ENCODE measurements at regions not wholly inside any gene's neighbourhood (a gene's known extent, or its start where the extent isn't known, plus 50 kb on each side); places are given as distances from the start of the nearest gene placed in this dataset.
"Not testable (repeated sequence)": the region's sequence is repeated elsewhere in the genome, so short reads cannot be mapped to it uniquely, and the experiment has no call there.

DNA sequence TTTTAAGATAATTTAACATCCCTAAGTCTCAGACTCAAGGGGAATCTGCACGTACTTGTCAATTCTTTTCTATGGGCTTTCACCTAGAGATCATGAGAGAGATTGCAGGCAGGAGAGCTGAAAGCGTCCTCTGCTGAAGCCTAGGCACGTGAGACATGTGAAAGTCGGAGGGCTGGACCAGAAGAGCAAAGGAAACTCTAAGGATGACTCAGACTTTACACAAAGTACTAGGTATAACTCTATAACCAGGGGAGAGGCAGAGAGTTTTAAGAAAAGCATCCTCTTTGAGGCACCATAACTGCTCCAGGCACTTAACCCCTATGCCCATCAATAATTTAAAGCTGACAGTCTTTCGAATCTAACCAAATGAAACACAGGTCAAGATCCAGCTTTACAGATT is 436.6 kb downstream of the VGLL3 start:
- DNase-seq (ENCODE audit: low read depth) = no peak

DNA sequence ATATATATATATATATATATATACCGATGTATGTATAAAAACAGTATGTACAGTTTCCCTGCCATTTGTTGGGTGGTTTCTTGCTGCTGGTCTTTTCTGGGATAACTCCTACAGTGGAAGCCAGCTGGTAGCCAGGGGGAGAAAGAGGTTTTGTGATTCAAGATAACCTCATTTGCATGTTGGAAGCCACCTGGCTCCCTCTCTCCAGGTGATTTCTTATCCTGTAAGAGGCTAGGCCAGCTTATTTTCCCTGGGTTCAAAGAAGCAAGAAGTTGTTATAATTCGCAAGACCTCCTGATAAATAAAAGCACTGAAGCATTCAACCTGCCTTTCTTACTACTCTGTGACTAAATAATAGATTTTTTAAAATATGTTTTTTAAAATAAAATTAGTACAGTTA is 443.3 kb downstream of the VGLL3 start:
- DNase-seq (ENCODE audit: low read depth) = no peak

DNA sequence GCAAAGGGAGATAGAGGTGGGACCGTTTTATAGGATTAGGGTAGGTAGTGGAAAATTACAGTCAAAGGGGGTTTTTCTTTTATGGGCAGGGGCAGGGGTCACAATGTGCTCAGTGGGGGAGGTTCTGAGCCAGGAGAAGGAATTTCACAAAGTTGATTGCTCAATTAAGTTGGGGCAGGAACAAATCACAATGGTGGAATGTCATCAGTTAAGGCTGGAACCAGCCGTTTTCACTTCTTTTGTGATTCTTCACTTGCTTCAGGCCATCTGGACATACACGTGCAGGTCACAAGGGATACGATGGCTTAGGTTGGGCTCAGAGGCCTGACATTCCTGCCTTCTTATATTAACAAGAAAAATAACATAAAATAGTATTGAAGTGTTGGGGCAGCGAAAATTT is 453.8 kb downstream of the VGLL3 start:
- no peak for DNase-seq (ENCODE audit: low read depth)

GRCh38 chr3:86519819-86520218 is 471.1 kb downstream of the VGLL3 start:
- DNase-seq (ENCODE audit: low read depth) = no peak

GRCh38 chr3:86481636-86482035 is 509.3 kb downstream of the VGLL3 start:
- no peak for DNase-seq (ENCODE audit: low read depth)

GRCh38 chr3:86481031-86481430 is 509.9 kb downstream of the VGLL3 start:
- DNase-seq (ENCODE audit: low read depth) = no peak

DNA sequence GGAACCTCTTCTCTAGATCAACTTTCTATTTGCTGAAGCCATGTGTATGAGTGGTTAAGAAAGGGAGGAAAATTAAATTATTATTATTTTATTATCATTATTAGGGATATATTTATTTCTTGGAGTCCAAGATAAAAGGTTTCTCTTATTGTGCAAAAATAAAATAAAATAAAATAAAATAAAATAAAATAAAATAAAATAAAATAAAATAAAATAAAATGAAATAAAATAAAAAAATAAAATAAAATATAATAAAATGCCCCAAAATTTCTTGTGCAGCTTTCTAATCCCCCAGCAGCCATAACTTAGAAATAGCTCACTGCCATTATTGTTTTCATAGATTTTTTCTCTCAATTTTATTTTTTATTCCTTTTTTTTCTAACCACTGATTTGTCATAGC is 526.8 kb downstream of the VGLL3 start:
- no peak for DNase-seq (ENCODE audit: low read depth)

GRCh38 chr3:86451749-86452148 is 539.2 kb downstream of the VGLL3 start:
- DNase-seq (ENCODE audit: low read depth) = no peak

GRCh38 chr3:86438544-86438943 is 552.4 kb downstream of the VGLL3 start:
- no peak for DNase-seq (ENCODE audit: low read depth)

GRCh38 chr3:86427343-86427742 is 563.6 kb downstream of the VGLL3 start:
- no peak for DNase-seq (ENCODE audit: low read depth)

DNA sequence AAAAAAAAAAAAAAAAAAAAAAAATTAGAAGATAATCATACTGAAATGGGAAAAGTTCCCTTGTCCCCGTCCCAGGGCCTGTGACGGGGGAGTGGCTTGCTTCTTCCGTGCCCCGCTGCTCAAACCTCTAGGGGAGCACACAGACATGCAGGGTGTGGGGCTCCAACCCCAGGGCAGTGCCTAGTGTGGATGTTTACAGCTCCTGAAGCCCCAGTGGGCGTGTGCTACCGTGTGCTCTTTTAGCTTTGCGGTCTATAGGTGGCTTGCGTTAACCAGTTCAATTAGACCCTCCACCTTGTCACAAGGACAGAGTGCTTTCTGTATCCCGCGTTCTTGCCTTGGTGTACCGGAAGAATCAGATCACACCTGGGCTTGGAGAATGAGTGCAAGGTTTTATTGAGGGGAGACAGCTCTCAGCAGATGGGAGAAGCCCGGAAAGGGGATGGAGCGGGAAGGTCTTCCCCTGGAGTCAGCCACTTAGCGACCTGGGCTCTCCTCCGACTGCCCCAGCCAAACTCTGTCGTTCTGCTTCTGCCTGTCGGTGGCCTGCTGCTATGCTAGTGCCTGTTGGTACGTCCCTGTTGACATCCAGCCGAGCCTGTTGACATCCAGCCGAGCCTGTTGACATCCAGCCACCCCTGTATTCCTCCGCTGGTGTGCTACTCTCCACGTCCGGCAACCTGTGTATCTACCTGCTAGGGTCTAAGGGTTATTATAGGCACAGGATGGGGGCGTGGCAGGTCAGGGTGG is 569.8 kb downstream of the VGLL3 start:
- DNase-seq (ENCODE audit: low read depth) = no peak

DNA sequence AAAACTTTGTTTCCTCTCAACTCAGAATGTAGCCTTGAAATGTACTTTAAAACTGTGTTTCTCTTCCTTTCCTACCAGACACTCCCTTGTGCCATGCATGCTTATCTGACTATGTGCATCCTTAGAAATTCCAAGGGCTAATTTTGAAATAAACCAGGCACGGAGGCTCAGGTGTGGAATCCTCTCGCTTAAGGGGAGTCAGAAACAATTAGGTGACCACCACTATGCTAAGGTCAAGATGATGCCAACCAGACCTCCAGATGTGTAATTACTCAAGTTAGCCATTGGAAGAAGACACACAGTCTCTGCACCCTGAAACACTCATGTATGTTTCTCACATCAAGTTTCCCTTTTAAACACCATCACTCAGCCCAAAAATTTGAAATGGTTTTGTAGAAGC is 572.1 kb downstream of the VGLL3 start:
- no peak for DNase-seq (ENCODE audit: low read depth)

DNA sequence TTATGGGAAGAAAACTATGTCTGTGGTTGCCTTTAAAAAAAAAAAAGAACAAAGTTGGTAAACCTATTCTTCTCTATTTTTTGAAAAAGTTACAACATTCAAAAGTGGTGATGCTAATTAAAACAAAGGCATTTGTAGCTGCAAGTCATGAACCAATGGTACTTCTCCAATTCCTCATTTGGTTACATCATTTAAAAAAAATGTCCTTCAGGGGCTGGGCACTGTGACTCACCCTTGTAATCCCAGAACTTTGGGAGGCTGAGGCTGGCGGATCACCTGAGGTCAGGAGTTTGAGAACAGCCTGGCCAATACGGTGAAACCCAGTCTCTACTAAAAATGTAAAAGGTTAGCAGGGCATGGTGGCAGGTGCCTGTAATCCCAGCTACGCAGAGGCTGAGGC is 574.6 kb downstream of the VGLL3 start:
- peak; percentile 8 for DNase-seq (ENCODE audit: low read depth)

- no peak for DNase-seq (ENCODE audit: low read depth)
These were observed 577.3 kb downstream of the VGLL3 start for GRCh38 chr3:86413645-86414044.

DNA sequence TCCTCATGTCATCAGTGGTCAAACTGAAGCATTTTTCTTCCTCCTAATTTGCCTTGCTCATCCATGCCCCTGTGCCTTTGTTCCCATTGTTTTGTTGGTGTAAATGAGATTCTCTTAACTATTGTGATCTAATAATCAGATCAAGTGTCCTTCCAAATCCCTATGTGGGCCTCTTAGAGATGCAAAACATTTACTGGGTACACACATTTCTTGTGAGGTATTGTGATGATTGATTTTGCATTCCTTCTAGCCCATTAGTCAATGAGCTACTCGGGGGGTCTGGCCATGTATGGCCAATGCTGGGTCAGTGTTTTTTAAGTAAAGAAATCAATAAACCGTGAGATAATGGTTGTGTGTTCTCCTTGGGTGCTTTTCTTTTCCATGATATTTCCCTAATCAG is 580.4 kb downstream of the VGLL3 start:
- no peak for DNase-seq (ENCODE audit: low read depth)

DNA sequence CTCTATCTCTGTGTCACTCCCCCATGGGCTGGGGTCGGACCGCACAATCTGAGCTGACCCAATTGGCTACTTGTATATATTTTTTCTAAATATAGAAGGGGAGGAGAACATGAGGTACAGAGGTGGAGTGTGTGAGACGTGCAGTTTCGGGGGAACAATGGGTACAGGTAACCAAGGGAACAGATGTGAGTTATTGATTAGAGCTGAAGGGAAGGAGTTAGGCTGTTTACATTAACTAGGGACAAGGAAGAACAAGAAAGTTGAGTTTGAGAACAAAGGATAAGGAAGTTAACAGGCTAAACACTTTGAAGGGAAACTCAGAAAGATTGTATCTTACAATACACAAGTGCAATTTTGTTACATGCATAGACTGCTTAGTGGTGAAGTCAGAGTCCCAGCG is 601.2 kb downstream of the VGLL3 start:
- not testable (repeated sequence) for DNase-seq (ENCODE audit: low read depth)

GRCh38 chr3:86388820-86389219 is 602.1 kb downstream of the VGLL3 start:
- DNase-seq (ENCODE audit: low read depth) = no peak

GRCh38 chr3:86382556-86382955 is 608.4 kb downstream of the VGLL3 start:
- no peak for DNase-seq (ENCODE audit: low read depth)

- no peak for DNase-seq (ENCODE audit: low read depth)
These were observed 609.7 kb downstream of the VGLL3 start for GRCh38 chr3:86381247-86381646.

DNA sequence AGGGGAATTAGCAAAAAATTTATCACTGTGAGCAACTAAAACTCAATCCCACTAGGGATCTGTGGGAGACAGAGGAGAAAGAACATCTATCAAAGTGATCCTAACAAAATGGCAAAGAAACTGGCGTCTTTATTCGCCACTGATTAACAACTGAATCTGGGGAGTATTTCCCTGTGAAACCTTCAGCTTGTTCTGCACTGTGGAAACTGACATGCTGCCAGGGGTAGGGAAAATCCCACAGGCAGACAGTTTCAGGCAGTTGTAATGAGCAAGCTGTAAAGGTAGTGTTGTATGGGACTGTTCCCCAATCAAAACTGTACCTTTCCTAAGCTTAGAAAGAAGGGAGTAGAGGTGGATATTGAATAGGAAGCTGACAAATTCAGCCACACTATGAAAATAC is 611.7 kb downstream of the VGLL3 start:
- DNase-seq (ENCODE audit: low read depth) = no peak

DNA sequence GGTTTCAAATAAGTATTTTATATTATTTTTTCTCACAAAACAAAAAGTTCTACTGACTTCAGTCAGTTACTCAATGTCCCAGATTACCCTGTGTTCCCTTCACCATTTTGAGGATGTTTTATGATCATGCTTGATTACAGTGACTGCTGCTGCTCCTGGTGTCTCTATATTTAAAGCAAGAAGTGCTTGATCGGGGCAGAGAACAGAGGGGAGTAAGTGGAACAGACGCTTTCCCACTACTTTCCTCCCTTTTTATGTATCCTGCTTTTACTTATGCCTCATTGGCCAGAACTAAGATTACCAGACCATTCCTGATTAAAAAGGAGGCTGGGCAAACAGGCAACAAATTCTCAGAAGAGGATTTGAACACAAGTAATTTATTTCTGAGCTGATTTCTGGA is 612.1 kb downstream of the VGLL3 start:
- DNase-seq (ENCODE audit: low read depth) = no peak

DNA sequence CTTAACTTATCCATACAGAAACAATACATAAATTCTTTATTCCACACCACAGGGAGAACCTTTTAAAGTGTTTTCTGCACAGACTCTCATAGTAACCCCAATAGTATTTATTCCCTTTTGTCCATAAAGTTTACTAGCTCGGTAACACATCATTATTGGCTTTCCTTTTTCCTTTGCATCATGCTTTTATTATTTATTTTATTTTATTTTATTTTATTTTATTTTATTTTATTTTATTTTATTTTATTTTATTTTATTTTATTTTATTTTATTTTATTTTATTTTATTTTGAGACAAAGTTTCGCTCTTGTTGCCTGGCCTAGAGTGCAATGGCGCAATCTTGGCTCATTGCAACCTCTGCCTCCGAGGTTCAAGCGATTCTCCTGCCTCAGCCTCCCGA is 655.4 kb downstream of the VGLL3 start:
- not testable (repeated sequence) for DNase-seq (ENCODE audit: low read depth)

DNA sequence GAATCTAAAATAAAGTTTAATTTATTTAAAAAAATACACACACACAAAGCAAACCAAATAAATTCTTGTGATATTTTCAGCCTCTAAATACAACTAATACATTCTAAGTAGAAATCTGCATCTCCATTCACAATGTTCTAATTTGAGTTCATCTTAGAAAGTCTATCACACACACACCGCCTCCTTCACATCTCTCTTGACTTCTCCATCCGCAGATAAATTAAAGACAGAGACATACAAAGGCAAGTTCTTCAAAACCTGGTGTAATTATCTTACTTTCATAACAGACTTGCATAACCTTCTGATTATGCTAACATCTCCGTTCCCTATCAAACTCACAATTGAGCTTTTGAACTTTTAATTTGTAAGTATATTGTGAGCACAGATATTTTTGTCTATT is 657.3 kb downstream of the VGLL3 start:
- DNase-seq (ENCODE audit: low read depth) = no peak

DNA sequence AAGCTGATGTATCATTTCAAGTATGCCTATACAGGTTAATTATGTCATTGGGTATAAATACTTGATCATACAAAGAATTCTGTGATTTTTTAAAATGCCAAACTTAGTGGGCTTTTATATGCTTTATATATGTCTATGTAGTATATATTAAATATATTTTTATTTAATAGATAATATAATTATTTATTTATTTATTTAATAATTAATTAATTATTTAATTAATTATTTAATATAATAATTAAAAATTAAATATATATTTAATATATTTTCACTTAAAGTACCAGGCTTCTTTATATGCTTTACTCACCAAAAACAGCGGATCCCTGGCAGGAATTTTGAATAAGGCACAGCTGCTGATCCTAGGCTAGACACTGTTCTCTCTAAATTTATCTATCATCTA is 687.0 kb downstream of the VGLL3 start:
- DNase-seq (ENCODE audit: low read depth) = no peak

Data from HS-5 (cell line).